Renal cortex interstitium (tissue), 11 donors: ENCODE measurements at regions not wholly inside any gene's neighbourhood (a gene's known extent, or its start where the extent isn't known, plus 50 kb on each side); places are given as distances from the start of the nearest gene placed in this dataset.

Experiments used
- DNase-seq, 11 donors: peaks; one replicate each; pipeline ENCODE4 v3.0.0-alpha.2; 2013; ENCODE audit warnings: low read depth in 9 of 11, low spot score in 4 of 11; ENCODE audit errors: extremely low read depth in 1 of 11

DNA sequence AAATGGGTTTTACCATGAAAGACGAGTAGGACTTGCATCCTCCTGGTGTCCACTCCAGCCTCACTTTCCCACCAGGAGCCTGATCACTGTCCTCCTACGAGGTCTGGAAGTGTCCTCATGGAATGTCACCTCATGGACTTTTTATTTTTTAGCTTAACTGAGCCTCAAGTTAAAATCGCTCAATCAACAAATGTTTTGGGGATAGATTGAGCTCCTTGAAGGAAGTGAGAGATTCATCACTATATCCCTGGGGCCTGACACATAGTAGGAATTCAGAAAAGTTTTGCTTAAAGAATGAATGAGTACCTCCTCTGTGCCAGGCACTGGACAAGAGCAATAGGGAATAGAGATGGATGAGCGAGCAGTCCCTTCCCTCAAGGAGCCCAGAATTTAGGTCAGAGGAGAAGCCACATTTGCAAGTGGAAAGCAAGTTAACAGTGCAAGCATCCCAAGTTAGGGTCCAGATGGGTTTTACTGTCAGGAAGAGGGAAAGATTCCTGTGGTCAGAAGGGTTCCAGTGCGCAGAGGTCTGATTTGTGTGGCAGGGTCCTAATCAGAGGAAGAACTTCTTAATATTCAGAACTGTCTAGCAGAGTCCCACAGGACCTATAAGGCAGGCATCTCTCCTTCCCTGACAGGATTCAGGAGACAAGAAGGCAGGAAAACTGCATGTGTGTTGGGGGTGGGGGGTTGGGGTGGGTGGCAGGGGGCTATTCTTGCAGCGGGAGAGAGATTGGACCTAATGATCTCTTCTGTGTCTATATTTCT lies 67.0 kb downstream of the MYCN start:
- no peak for DNase-seq

DNA sequence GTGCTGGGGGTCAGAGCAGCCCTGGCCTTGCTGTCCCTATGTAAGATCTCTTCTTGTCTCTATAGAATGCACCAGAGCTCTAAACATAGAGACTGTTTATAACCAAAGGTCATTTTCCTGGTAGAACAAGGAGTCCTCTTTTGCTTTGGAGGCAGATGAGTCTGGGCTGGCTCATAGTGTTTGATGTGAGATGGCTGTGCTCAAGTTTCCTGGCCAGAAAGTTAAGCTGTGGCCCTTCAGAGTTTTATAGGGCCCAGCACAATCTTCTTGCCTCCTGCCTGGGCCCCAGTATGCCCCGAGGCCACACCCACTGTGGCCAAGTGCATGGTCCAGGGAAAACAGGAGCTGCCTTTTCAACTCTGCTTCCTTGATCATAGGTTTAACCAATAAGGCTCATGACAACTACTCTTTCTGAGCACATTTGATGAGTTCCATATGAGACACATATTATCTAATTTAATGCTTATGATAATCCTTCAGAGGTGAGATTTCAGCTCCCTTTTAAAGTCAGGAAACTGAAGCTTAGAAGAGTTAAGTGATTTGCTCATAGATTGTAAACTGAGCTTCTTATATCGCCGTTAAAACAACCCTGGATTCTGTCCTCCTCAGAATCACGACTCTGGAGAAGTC lies 66.3 kb downstream of the MYCN start:
- DNase-seq, result no peak

GRCh38 chr2:16005816-16006536 lies 65.6 kb downstream of the MYCN start:
- no peak for DNase-seq

DNA sequence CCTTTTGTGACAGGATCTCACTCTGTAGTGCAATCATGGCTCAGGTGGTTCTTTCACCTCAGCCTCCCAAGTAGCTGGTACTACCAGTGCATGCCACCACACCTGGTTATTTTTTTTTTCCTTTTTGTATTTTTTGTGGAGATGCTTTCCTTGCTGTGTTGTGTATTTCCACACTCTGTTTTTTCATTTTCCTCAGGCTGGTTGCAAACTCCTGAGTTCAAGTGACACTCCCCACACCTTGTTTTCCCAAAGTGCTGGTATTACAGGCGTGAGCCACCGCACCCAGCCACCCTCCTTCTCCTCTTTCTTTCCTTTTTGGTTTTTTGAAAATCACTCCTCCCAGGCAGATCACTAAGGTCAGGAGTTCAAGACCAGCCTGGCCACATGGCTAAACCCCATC lies 65.0 kb downstream of the MYCN start:
- no peak for DNase-seq

- DNase-seq, result no peak
Measured at GRCh38 chr2:16003809-16004208, 63.5 kb downstream of the MYCN start.

GRCh38 chr2:16003152-16003551 lies 62.8 kb downstream of the MYCN start:
- no peak for DNase-seq

GRCh38 chr2:16002575-16002974 lies 62.2 kb downstream of the MYCN start:
- DNase-seq, result no peak

- no peak for DNase-seq
Measured at GRCh38 chr2:16002144-16002543, 61.8 kb downstream of the MYCN start.

DNA sequence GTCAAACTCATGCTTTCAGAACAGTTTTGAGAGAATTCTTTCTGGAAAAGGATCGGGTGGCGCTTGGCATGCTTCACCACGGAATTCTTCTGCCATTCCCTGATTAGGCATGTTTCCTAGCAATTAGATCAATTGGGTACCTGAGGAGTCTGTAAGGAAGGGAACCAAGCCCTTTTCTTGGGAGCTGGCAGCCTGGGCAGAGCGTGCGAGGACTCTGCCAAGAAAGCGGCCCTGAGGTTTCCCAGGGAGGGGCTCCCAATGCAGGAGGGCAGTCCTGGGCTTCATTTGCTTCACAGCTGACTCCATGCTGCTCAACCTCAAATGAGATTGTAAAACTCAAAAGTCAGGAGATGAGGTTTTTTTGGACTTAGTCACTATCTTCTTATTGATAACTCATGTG lies 60.3 kb downstream of the MYCN start:
- DNase-seq, result no peak

- no peak for DNase-seq
Measured at GRCh38 chr2:15999596-16000469, 59.5 kb downstream of the MYCN start.

DNA sequence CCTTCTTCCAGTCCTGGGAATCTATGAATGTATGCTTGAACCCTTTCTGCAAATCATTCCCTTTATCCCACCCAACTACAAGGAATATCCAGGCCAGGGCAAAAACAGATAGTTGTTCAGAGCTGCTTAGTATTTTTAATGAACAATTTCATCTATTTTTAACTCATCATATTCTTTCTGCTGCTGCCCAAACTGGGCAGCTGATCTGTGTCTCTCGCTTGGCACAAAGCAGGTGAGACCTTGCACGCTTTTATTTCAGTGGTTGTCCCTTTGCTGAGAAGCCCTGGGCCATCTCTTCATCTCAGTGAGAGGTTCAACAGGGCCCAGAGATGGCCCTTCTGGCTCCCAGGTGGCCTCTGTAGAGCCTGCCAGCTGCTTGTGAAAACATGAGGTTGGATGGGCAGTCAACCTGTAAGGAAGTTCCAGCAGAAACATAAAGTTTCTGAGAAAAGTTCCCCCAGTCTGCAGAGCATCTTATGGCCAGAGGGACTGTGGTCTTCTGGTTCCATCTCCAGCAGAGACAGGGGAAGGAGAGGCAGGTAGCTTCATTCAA lies 57.5 kb downstream of the MYCN start:
- no peak for DNase-seq

- DNase-seq, result no peak
Measured at GRCh38 chr2:15996536-15997423, 56.4 kb downstream of the MYCN start.
